Activated naive CD8-positive, alpha-beta T cell treated with anti-CD3 and anti-CD28 coated beads, Interleukin-2, amount 50 U/mL, for 16 hours (primary cell): ENCODE measurements at regions not wholly inside any gene's neighbourhood (a gene's known extent, or its start where the extent isn't known, plus 50 kb on each side); places are given as distances from the start of the nearest gene placed in this dataset.
"Not testable (repeated sequence)": the region's sequence is repeated elsewhere in the genome, so short reads cannot be mapped to it uniquely, and the experiment has no call there.

Experiments used
- DNase-seq: peaks from one replicate; pipeline ENCODE4 v3.0.0-alpha.2; 2020; ENCODE audit warnings: low read depth, low spot score

DNA sequence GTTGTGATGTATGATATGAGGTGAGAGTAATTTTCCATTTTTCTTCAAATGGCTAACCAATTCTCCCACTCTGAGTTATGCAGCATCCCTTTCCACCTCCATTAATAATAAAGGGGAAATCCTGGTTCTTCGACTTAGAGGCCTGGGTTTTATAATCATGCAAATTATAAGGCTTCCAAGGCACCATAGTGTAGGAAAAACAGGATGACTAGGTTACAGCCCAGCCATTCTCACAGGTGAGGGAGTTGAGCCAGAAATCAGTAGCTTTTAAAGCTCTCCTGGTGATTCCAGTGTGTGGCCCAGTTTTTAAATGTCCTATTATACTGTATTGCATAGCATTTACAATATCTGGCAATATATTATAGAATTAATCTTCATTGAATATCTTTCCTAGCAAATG lies 203.1 kb downstream of the ARHGEF9 start:
- DNase-seq = no peak

DNA sequence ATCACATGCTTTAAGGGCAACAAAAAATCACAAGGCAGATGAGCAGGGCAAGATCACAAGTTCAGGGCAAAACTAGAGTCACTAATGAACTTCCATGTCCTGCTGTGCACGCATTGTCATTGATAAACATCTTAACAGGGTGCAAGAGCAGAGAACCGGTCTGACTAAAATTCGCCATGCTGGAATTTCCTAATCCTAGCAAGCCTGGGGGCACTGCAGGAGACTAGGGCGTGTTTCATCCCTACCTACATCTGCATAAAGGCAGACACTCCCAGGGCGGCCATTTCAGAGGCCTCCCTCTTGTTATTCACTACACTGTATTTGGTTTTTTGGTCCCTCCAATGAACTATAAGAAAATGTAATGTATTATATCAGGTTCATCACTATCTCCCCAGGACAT lies 203.6 kb downstream of the ARHGEF9 start:
- DNase-seq = no peak

DNA sequence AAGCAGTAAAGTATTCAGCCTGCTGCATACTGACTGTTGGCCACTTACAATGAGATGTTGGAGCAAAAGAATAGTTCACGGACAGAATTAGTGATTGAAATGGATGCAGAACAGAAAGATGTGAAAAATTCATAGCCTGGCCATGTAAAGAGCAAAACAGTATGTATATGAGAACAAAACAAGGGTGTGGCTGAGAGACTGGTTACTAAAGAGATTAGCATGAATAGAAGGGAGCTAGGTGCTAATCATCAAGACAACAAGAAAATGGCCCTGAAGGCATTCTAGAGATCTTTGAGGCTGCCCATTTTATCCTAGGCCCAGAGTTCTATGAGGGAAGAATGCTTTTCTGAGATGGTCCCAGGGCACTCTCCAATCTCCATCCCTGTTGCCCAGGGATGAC lies 208.5 kb downstream of the ARHGEF9 start:
- no peak for DNase-seq

DNA sequence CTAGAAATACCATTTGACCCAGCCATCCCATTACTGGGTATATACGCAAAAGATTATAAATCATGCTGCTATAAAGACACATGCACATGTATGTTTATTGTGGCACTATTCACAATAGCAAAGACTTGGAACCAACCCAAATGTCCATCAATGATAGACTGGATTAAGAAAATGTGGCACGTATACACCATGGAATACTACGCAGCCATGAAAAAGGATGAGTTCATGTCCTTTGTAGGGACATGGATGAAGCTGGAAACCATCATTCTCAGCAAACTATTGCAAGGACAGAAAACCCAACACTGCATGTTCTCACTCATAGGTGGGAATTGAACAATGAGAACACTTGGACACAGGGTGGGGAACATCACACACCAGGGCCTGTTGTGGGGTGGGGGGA lies 209.3 kb downstream of the ARHGEF9 start:
- not testable (repeated sequence) for DNase-seq

DNA sequence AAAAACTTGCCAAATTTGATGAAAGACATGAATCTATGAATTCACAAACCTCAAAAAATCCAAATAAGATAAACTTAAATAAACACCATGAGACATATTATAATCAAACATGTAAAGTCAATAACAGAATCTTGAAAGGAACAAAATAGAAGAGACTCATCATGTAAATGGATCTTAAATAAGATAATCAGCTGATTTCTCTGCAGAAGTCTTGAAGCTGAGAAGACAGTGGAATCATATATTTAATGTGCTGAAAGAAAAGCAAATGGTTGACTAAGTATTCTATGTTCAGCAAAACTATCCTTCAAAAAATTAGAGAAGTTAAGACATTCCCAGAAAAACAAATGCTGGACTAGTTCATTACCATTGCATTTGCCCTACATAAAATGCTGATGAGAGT lies 215.7 kb upstream of the SPIN4 start:
- no peak for DNase-seq

DNA sequence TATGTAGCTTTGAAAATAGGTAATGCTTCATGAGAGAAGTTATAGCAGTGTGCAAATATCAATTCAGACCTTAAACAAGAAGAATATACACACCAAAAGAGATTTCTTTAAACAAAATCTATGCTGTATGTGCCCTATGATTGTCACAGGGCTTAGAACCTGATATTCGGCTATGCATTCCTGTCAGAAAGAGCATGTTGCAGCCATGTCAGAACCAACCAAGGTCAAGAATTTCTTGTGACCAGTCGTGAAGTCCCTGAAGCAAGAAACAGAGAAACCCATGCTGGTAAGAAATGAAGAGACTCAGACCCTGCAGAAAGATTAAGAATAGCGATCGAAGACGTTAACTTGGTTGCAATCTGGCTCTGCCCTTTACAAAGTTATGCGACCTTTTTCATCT lies 210.3 kb upstream of the SPIN4 start:
- DNase-seq = no peak

DNA sequence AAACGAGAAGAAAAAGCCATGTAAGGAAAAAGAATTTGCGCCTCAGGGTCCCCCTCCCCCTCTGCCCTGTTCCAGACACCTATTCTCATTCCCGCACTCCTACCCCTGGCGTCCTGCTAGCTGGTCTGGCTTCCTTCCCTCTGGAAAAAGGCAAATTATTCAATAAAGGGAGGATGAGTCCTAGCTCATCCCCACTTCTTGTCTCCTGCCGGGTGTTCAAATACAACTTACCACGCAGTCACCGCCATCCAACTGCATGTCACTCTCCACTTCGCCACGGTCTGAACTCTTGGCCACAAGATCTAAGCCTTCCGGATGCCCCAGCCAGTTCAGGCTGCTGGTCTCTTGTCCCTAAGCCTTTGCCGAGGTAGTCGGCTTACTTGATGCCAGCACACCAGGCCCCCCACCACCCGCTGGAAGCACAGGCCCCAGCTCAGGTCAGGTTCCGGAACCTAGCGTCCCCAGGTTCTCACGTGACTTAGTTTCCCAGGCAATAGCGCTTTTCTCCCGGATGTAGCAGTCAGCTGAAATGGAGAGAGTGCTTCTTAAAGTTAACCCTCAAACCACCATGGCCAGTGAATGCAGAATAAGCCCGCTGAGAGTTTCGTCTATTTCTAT lies 209.6 kb upstream of the SPIN4 start:
- DNase-seq = peak; percentile 16

DNA sequence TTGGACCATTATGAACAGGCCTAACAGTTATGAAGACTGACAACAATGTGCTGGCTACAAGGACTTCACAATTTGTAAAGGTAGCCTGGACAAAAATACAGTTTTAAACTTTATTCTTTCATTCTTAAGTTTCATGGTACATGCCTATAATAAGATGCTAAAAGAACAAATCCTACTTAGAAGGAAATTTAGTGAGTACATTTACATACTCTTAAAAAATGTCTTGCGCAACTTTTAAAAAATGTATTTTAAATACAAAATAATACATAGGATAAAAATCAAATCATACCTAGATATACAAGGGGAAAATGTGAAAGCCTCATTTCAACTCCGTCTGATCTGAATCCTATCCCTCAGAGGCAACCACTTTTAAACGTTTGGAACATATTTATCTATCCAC lies 200.7 kb upstream of the SPIN4 start:
- no peak for DNase-seq

DNA sequence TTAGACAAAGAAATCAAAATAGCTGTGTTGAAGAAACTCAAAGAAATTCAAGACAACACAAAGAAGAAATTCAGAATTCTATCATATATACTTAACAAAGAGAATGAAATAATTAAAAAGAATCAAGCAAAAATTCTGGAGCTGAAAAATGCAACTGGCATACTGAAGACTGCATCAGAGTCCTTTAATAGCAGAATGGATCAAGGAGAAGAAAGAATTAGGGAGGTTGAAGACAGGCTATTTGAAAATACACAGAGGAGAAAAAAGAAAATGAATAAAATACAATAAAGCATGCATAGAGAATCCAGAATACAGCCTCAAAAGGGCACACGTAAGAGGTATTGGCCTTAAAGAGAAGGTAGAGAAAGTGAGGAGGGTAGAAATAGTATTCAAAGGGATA lies 179.5 kb upstream of the SPIN4 start:
- DNase-seq = no peak

DNA sequence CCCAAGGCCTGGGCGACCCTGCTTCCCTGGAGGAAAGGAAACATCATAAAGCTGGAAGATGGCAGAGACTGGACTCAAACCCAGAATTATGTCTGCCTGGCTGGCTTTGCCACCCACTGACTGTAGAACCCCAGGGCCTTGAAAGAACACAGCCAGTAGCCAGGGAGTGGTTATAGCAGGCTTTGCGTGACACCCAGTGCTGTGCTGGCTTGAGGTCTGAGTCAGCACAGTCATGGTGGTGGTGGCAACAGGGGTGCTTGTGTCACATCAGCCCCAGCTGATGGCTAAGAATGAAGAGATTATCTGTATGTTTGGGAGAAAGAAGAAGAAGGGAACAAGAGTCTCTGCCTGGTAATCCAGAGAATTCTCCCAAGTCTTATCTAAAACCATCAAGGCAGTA lies 178.8 kb upstream of the SPIN4 start:
- DNase-seq = no peak

DNA sequence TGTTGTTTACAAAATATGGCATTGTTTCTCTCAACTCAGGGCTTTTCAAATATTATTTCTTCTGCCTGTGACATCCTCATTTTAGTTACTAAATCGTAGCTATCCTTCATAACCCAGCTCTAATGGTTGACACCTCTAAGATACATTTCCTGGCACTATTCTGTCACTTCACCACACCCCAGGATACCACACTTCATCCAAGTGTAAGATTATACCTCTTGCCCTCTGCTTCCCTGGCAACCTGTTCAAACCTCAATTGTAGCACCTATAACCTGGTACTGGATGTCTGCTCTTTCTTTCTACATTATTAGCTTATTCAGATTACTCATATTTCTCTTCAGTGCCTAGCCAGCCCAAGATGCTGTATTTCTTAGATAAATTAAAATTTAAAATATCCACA lies 175.7 kb upstream of the SPIN4 start:
- no peak for DNase-seq

DNA sequence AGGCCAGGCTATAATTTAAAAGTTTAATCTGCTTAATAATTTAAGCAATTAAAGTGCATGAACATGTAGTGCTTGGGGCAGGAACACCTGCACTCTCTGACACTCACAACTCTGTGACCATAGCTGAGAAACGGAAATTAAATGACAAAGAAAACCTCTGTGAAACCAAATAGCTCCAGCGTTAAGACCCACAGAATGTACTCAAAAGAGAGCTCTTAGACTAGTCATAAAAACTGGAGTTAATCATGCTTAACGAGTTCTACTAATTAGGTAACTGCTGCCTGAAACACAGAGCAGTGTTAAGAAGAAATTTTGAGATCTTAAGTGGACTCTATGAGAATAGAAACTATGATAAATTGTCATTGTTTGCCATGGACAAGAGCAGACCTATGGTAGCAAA lies 174.4 kb upstream of the SPIN4 start:
- DNase-seq = no peak

DNA sequence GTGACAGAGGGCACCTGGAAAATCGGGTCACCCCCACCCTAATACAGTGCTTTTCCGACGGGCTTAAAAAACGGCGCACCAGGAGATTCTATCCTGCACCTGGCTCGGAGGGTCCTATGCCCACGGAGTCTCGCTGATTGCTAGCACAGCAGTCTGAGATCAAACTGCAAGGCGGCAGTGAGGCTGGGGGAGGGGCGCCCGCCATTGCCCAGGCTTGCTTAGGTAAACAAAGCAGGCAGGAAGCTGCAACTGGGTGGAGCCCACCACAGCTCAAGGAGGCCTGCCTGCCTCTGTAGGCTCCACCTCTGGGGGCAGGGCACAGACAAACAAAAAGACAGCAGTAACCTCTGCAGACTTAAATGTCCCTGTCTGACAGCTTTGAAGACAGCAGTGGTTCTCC lies 168.2 kb upstream of the SPIN4 start:
- DNase-seq = not testable (repeated sequence)

DNA sequence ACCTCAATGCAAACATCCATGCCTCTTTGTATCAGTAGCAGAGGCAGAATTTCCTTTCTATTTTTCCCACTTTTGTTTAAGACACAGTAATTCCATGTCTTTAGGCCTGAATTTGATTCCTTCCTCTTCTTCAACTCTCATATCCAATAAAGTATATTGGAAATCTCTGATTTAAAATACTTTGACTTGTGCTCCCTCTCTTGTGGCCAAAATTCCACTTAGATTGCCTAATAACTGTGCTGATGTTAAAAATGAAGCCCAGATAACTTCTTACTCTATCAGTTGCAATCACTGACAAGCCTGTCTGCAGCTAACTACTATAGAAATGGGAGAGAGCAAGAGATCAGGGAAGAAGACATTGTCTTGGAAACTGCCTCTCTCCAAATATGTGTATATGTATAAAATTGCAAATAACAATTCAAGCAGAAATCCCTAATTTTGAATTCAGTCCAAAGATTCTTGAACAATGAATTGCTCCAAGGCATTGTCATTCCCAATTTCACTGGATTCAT lies 163.5 kb upstream of the SPIN4 start:
- DNase-seq = no peak

DNA sequence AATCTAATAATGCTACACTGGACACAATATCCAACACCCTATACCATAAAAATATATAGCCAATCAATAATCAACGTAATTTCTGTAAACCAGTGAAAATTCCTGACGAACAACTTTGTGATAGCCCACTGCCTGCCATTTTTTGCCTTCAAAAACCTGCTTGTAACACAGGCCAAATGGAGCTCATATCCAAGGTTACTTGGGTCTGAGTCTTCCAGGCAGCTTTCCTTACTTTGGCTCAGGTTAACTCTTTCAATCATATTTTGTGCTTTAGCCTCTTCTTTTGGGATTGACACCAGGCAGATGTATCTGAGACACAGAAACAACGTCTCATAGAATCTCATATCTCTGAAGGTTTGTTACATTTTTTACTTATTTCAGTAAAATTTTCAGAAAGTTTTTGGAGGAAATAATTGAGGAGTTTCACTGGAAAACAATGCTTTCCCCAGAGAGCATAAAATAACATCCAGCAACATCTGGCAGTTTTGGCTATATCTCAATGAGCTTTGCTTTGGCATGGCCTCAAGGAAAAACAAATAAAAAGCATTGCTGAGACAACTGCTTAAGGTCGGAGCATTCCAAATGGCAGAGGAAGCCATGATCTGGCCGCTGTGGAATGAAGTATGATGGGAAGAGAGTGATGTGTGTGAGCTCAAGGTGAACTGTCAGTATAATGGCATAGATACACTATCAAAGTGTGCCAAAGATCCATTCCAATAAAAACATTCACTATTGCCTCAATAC lies 162.9 kb upstream of the SPIN4 start:
- DNase-seq = no peak

DNA sequence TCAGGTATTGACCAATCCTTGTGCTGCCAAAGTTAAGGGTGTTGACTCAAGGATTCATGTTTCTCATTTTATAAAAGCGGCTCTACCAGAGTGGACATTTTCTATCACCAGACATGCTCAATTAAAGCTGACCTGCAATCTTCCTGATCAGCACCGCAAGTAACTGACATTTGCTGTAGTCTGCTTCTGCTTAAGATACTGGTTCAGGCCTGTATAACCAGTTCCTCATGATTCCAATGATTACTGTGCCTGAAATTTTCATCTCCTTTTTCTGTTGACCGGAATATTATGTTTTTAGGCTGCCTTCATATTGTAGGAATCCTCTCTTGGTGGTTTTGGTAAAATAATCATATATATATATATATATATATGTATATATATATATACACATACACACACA lies 160.2 kb upstream of the SPIN4 start:
- no peak for DNase-seq

DNA sequence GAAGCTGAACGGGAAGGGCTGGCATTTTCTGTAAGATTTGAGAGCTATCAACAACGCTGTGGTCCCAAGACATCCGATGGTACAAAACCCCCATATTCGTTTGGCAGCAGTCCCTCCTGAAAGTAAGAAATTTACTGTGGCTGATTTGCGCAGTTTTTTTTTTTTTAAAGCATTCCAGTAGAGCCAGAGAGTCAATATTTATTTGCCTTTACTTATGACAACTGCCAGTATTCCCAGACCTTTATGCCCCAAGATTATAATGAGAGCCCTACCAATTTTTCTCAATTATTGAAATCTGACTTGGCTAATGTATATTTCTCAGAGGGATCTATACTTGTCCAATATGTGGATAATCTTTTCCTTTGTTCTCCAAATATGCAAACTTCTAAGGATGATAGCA lies 157.5 kb upstream of the SPIN4 start:
- no peak for DNase-seq

DNA sequence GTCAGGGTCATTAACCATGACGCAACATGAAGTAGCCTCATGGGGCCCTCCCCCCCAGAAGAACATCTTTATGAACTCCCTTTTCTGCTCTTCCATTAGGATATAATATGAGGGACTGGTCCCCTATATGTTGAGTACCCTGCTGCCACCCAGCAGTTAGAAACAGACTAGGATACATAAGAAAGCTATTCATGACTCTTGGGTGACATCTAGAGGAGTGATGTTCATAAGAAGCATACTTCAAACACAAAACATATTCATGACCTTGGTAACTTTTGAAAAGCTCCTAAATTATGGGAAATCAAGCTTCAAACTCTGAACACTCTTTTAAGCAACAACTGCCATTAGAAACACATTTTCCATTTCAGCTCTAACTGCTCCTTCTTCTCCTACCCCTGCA lies 155.2 kb upstream of the SPIN4 start:
- no peak for DNase-seq

DNA sequence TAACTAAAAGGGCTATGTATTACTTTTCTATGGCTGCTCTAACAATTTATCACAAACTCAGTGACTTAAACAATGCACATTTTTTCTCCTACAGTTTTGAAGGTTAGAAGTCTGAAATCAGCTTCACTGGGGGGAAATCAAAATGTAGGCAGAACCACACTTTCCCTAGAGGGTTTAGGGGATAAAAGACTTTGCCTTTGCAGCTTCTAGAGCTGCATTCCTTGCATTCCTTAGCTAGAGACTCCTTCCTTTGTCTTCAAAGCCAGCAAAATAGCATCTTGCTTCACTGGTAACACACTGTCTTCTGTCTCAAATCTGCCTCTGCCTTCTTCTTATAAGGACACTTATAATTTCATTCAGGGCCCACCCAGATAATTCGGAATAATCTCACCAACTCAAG lies 152.4 kb upstream of the SPIN4 start:
- DNase-seq = no peak

DNA sequence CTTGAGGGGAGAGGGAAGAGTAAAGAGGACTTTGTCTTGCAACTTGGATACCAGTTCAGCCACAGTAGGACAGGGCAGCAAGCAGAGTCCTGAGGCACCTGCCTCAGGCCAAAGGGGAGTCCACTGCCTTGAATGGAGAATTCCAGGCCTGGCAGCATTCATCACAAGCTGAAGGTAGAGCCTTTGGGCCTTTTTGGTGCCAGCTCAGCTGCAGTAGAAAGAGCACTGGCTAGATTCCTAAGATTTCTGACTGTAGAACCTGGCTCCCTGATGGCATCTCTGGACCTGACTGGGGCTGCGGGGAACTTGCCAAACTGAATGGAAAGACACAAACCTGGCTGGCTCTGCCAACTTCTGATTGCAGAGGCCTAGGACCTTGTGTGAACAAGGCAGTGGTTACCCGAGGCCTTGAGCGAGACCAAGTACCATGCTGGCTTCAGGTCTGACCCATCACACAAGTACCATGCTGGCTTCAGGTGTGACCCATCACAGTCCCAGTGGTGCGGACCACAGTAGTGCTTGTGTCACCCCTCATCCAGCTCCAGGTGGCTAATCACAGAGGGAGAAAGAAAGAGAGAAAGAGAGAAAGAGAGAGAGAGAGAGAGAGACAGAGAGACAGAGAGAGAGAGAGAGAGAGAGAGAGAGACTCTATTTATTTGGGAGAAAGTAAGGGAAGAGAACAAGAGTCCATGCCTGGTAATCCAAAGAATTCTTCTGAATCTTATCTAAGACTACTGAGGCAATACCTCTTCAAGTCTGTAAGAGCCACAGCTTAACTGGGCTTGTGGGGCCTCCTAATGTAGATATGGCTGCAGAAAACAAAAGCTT lies 137.6 kb upstream of the SPIN4 start:
- DNase-seq = no peak

DNA sequence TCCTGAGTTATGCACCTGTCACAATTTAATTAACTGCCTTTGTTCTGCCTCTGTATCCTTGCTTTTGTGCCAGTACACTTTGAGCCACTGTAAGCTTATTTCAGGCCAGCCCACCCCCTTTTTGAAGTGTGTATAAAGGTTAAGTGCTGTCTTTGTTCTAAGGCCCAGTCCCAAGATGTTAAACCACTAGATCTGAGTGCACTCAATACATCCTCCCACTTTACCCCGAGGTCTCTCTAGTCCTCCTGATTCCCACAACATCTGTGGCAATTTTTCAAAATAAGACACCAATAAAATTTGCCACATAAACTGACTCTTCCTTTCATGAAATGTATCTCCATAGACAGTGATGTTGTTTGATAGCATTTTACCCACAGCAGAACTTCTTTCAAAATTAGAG lies 124.1 kb upstream of the SPIN4 start:
- DNase-seq = no peak

DNA sequence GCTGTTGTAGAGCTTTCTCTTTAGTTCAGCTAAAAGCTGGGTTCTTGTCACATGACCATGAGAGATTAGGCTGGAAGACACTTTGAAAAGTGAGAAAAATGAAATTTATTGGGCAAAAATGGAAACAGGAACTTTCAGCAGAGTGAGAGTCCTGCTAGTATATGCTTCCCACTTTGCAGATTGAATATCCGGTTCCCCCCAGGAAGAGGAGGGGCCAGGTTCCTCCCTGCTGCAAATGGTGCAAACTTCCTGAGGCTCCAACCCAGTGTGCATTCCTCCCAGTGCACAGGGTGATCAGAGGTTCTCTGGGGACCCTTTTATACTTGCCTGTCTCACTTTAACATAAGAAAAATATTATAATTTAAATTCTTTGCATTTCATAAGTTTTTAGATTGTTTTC lies 119.9 kb upstream of the SPIN4 start:
- DNase-seq = no peak

DNA sequence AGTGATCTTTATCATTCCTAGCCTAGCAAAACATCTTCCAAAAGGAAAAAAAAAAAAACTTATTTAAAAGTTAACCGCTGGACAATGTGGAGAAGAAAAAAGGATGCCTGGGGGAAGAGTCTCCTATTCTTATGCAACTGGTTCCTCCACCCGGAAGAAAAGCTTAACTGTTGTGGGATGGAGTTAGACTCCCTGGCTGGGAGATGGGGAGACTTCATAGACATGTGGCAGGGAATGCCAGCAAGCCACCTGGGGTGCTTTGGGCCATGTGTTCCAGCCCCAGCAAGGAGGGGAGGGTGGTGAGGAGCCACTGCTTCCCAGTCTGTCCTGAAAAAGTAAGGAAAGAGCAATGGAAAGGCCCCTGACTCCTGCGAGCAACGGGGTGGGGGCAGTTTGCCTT lies 119.4 kb upstream of the SPIN4 start:
- no peak for DNase-seq
